GM10248 (cell line): ENCODE measurements at regions not wholly inside any gene's neighbourhood (a gene's known extent, or its start where the extent isn't known, plus 50 kb on each side); places are given as distances from the start of the nearest gene placed in this dataset.

Source experiments
- CTCF ChIA-PET: fragments of 300-600 bp; sonication (Branson Sonifier 250); formaldehyde crosslinking; extraction: SDS; loops from one replicate; lab custom pipeline; 2021; ENCODE audit warnings: antibody characterized with exemption; lab: Yijun Ruan, JAX
- POLR2A ChIA-PET: fragments of 350-650 bp; sonication (Branson Sonifier 250); formaldehyde crosslinking; extraction: SDS; loops from one replicate; lab custom pipeline; 2020; ENCODE audit warnings: antibody characterized with exemption; lab: Yijun Ruan, JAX
- DNase-seq: peaks from one replicate; pipeline ENCODE4 v3.0.0; 2012; ENCODE audit errors: extremely low spot score
- CTCF ChIP-seq: IDR thresholded peaks from 2 replicates; pipeline ENCODE4 v1.5.1; 2012; ENCODE audit warnings: mild to moderate bottlenecking, low read depth; ENCODE audit errors: extremely low read depth, missing control alignments, control extremely low read depth

GRCh38 chr3:152891678-152892077, 56.7 kb downstream of the P2RY1 start:
- CTCF ChIA-PET: no interaction called here
- DNase-seq: no peak
- TF ChIP-seq CTCF: no peak
- POLR2A ChIA-PET: no interaction called here

- POLR2A ChIA-PET: no interaction called here
- CTCF ChIA-PET: no interaction called here
- no peak for DNase-seq
- TF ChIP-seq CTCF: no peak
Measured at GRCh38 chr3:152892446-152892845, 57.5 kb downstream of the P2RY1 start.

- CTCF ChIA-PET: interaction anchor here (0.9 kb wide), 1 partner anchor 12 kb away, joined by 4 read pairs; no protein-coding TSS in a partner anchor
Measured at GRCh38 chr3:152893647-152894046, 58.7 kb downstream of the P2RY1 start.

GRCh38 chr3:152899306-152899705, 64.4 kb downstream of the P2RY1 start:
- no peak for DNase-seq
- ChIA-PET POLR2A (no interaction called here), CTCF (no interaction called here)
- TF ChIP-seq CTCF: no peak

More at GRCh38 chr3:152893647-152894046, 58.7 kb downstream of the P2RY1 start:
- POLR2A ChIA-PET: no interaction called here
- DNase-seq: no peak
- TF ChIP-seq CTCF: no peak

- POLR2A ChIA-PET: no interaction called here
- no peak for DNase-seq
- CTCF ChIA-PET: no interaction called here
- no peak for TF ChIP-seq CTCF
Measured at GRCh38 chr3:152902141-152902669, 67.3 kb downstream of the P2RY1 start.

GRCh38 chr3:152905631-152906030, 70.7 kb downstream of the P2RY1 start:
- no peak for TF ChIP-seq CTCF
- ChIA-PET CTCF (interaction anchor here (1.2 kb wide), 1 partner anchor 30 kb away, joined by 3 read pairs; no protein-coding TSS in a partner anchor), POLR2A (no interaction called here)
- DNase-seq: no peak

- TF ChIP-seq CTCF: no peak
- ChIA-PET POLR2A (no interaction called here), CTCF (no interaction called here)
- DNase-seq: no peak
Measured at GRCh38 chr3:152909180-152909883, 74.4 kb downstream of the P2RY1 start.
